AML-193 (cell line): ENCODE measurements at regions not wholly inside any gene's neighbourhood (a gene's known extent, or its start where the extent isn't known, plus 50 kb on each side); places are given as distances from the start of the nearest gene placed in this dataset.
A peak's percentile ranks its signal among the peaks of the same experiment; 100 is the strongest.

ENCODE experiments used
- DNase-seq, 2 experiments: peaks; one replicate each; lab custom pipeline; 2025; lab: John Stamatoyannopoulos, UW

DNA sequence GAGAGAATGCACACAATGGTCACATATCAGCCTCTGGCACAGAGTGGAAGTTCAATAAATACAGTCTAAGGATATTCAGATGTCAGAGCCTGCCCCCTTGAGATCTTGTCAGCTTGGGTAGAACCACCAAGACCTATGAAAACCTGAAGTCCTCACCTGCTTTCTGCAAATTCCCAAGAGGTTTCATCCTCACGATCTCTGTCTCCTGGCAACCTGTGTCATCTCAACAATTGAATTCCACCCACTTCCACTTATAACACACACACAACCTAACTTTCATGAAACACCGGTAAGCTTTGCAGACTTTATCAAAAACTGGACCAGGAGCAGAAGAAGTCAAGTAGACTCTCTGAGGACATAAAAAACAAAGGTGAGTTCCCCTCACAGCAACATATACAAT lies 151.6 kb upstream of the SLC30A5 start:
- DNase-seq, result no peak

DNA sequence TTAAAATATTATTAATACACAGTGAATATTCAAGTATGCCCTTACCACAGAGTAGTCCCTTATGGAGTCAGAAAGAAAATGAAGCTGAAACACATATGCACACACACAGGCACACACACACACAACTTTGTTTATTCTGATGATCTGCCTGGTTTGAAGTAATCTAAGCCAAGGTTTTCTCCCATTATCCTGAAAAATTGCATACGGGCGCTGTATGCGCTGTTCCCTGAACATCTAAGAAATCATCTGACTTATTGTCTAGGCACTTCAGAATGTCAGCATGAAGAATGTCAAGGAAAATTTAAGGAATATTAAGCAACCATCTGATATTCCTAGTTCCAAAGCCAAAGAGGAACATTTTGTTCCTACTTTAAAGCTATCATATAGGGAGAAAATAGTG lies 147.1 kb upstream of the SLC30A5 start:
- no peak for DNase-seq

DNA sequence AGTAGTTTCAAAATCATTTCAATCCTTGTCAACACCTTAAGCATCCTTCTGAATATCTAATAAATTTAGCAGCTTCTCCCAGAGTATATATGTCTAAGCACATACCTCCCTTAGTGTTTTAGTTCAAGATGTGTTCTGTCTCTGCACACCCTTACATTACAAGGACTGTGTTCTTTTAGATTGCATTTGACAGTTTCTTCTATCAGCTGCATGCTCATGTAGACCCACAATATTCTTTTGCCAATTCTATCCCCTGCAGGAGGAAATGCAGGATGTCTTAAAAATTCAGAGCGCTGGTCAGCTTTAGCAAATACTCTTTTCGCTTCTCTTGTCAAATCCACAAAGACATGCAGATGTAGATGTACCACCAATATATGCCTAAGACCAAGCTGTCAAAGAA lies 145.8 kb upstream of the SLC30A5 start:
- DNase-seq, result no peak

DNA sequence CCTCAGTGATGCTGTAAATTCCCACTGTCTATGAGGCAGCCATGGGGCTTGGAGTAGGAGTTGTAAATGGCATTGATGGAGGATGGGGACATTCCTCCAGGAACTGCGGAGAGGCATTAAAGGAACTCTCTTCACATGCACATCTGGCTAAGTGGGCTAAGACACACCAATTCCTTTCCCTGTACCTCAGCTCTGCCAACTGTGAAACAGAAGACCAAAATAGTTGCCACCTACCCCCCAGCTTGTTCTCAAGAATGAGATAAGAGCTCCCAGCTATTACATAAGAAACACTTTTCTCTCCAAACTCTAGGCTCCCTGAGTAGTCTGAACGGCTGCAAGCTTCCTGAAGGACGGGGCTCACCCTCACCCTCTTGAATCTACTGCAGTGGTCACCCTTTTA lies 144.6 kb upstream of the SLC30A5 start:
- no peak for DNase-seq

DNA sequence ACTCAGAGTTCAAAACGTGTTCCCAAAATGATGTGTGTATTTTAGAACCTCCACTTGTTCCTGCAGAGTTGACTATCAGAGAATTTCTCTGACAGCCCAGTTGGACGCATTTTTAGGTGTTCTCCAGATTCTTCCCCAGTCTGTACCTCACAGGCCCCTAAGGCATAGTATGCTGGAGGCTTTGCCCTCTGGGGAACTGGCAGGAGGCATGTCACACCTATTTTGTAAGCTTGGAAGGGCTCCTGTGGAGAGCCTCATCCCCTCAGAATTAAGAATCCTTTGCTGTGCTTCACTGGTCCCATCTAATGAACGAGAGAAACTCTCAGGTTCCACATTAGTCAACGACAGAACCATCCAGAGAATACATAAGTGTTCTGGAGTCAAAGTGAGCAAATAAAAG lies 144.1 kb upstream of the SLC30A5 start:
- no peak for DNase-seq

DNA sequence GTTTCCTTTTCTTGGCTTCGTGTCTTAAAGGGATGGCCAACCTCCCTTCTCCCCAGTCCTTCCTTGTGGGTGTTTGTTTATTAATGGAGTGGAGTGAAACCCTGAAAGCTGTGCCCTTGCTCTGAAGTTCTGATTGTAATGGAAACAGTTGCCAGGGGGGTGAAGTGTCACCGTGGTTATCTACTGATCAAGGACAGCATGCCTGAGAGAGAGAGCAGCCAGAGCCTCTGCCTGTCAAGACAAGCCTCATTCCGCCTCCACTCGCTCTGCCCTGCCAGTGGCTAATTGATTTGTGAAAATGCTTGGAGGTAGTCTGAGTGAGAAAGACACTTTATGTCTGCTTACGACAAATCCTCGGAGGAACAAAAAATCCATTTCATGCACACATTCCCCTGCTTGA lies 143.7 kb upstream of the SLC30A5 start:
- DNase-seq, result no peak

DNA sequence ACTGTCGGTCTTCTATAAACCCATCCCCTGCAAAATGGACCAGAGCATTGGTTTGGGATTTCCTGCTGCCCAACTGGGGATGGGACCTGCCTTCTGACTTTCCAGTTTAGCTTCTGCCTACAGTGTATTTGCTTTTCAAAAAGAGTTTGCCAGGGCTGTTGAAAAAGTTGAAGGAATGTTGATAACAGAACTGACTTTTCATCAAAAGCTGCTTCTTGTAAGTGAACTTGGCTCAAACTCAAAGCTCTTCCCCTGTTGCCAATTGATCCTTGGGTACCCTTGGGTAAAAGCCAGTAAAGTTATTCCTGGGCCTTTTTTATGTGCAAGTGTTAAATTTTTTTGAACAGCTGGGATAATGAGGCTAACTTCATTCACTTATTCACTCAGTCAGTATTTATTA lies 142.9 kb upstream of the SLC30A5 start:
- DNase-seq, result no peak

DNA sequence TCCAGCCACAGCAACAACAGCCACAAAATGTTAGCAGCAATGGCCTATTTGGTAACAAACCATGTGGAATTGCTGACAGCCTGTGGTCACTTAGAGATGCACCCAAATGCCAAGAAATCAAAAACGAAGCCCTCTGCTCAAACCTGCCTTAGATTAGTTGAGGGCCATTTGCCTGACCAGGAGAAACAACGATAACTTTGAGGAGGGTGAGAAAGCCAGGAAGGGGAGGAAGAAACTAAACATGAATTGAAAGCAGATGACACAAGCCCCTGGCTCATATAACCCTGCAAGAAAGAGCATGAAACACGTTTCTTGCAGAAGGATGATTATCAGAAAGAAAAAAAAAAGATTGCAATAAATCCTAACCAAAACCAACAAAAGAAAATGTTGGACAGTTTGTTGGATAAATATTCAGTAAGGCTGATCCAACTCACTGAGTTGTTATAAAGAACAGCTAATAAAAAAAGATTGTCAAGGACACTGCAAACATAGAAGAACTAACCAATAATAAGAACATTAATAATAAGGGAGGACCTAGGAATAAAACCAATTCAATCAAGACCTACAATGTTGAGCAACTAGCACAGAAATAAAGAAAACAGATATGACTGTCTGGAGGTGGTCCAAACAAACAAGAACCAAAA lies 140.5 kb upstream of the SLC30A5 start:
- no peak for DNase-seq

DNA sequence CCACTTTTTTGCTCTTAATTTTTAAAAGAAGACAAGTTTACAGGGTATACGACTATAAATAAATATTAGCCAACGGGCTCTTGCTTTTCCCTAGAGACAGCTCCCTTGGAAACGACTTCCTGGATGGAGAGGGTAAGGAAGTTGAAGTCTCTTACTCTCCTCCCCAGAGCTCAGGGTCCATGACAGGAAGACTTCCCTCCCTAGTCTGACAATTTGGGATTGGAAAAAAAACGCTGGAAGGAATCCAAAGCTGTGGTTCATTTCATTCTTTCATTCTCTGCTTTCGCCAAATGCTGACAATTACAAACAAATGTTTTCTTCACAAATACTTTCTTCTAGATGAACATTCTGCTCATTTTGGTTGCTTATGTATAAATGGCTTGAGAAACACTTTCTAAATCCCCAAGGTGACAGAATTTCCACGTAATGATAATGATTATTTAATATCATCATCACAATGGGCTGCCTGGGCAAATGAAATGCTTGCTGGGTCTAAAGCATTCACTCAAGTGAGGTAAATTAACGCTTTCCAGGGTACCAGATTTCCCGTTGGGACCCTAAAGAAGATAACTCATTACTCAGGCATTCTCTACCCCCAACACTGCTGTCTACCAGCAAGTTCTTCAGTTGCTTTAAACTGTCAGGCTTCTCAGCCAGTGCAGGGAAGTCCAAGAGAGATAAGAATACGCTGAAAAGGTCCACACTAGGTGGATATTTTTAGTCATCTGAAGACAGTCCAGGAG lies 139.8 kb upstream of the SLC30A5 start:
- DNase-seq, result no peak

DNA sequence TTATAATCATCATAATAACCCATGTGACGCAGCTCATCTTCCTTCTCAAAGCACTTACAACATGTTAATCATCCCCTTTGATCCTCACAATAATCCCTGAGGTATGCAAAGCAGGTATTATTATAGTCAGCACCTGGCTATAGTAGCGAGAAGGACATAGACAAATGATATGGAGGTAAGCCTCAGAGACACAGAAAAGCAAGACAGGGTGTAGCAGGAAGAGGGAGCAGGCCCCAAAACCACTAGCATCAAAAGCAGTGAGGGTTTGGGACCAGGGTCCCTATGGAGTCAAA lies 139.2 kb upstream of the SLC30A5 start:
- no peak for DNase-seq

DNA sequence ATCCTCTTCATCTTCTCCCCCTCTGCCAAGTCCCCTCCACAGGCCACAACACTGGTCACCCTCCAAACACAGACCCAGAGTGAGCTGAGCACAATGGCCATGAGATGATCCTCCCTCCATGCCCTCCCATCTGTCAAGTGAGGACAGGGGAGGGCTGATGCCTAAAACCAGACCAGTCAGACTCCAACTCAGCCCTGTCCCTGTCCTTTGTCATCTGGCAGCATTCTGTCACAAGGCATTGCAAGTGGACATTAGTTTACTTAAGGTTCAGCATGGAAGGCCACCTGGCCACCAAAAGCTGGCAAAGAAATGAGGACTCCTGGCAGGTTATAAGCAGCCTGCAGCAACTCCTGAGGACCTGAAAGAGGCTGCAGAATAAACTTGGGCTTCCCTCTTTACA lies 136.2 kb upstream of the SLC30A5 start:
- DNase-seq, result no peak

DNA sequence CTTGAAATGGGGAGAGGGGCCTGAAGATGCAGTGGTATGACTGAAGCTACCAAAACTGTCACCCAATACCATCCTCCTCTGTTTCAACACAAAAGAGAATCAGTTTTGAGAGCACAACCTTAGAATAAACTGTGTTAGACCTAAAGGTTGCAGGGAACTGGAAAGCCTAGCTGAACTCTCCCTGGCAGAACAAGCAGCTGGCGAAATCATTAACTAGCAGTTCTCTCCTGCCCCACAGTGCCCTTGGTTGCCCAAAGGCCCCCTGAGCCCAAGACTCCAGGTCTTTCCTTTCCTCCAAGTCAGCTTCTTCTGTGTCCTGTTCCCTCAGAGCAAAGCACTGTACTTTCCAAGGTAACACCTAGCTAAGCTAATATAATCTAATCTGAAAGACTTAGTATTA lies 135.4 kb upstream of the SLC30A5 start:
- no peak for DNase-seq

DNA sequence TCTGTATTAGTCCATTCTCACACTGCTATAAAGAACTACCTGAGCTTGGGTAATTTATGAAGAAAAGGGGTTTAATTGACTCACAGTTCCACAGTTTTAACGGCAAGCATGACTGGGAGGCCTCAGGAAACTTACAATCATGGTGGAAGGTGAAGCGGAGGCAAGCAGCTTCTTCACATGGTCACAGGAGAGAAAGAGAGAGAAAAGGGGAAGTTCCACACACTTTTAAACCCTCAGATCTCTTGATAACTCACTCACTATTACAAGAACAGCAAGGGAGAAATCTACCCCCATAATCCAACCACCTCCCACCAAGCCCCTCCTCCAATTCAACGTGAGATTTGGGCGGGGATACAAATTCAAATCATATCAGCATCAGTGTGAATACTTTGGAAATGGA lies 133.4 kb upstream of the SLC30A5 start:
- DNase-seq, result no peak

DNA sequence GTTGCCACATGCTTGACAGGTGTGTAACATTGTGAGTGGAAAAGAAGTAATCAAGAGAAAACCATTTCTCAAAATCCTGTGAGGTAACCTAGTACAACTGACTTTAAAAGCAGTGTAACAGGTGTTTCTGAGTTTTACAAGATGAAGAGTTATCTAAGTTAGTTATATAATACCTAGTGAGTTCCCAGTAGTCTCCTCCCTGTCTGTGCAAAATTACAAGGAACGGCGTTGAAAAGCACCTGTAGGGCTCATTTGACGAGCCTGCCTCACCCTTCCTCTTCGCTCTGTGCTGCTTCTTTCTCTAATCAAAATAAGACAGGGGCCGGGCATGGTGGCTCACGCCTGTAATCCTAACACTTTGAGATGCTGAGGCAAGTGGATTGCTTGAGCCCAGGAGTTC lies 132.9 kb upstream of the SLC30A5 start:
- DNase-seq, result no peak

DNA sequence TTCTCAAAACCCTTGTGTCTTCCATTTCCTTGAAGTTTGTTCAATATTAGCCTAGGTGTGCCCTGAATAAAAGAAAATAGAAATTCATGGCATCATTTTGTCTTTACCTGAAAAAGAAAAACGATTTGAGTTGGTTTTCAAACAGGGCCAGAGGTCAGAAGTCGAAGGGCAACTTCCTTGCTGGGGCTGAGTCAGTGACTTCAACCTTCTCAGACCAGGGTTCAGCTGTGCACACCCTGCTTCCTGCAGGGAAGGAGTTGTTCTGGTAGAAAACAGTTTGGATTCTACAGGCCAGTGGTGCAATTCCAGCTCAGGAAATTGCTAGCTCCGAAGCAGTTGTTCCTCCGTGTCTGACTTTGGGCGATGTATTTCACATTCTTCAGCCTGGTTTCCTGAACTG lies 132.1 kb upstream of the SLC30A5 start:
- DNase-seq, result no peak

DNA sequence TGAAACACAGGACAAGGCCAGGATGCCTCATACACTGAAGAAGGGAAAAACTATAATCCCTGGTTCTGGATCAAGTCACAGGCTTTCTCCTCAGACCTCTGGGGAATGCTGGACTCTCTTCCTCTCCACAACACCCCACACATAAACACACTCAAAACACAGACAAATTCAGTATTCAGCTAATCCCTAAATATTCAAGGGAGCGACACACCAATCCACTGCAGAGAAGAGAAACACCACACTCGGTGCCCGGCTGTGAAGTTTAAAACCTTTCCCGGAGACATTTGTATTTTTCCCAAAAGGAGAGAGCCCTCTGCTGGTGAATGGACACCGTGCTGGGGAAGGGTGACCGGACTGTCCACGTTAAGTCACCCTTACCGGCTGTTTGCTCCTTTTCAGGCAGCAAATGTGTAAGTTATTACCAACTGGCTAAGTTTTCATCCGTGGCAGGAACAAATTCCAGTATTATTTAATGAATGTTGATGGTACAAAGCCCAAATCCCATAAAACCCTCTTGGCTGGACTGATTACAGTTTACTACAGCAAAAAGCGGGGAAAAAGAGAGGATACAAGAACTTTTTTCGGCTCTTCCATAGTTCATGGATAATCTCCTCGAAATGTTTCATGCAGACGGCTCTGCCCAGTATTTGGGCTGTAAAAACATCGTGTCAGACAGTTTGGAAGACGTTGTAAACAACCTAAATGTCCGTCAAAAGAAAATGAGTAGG lies 130.9 kb upstream of the SLC30A5 start:
- peak in 1 of 2 experiments; percentile 2 for DNase-seq

DNA sequence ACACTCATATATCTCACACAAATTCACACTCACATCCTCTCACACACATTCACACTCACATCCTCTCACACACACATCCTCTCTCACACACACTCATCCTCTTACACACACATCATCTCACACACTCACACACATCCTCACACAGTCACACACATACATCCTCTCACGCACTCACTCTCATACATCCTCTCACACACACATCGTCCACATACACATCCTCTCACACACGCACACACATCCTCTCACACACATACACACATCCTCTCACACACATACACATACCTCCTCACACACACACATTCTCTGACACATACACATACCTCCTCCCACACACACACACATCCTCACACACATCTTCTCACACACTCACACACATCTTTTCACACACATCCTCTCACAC lies 129.1 kb upstream of the SLC30A5 start:
- DNase-seq, result no peak

DNA sequence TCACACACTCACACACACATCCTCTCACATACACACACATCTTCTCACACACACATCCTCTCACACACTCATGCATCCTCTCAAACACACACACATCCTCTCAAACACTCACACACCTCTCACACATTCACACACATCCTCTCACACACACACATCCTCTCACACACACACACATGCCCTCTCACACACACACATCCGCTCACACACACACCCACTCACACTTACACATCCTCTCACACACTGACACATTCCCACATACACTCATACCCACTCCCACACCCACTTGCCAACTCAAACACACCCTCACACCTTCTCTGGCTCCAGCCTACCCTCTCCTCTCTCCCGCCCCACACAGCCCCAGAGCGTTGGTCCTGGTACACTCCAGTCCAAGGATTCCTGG lies 127.9 kb upstream of the SLC30A5 start:
- no peak for DNase-seq

DNA sequence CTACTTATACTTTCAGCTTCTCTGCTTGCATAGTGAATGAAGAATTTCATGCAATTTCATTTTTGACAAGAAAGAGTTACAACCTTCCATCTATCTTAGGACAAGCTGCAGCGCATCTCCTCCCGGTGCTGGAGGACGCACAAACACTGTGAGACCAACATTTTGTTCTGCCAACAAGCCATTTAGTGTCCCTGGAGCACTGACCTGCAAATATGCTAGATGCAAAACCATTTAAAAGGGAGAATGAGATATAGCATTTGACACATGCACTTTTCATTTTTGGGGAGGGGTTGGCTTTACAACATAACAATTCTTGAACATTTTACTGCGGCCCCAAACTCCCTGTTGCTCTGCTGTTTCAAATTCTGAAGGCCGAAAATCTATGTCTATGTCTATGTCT lies 127.2 kb upstream of the SLC30A5 start:
- no peak for DNase-seq

DNA sequence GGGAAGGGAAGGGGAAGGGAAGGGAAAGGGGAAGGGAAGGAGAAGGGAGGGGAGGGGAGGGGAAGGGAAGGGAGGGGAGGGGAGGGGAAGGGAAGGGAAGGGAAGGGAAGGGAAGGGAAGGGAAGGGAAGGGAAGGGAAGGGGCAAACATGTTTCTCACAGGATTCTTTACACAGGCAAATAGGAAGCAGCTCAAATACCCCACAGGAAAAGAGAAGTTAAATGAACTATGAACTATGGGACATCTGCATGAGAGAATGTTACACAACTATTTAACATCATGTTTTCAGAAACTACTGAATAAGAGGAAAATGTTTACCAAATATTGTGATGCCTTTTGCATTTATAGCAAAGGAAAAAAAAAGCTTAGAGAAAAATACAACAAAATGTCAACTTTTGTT lies 125.4 kb upstream of the SLC30A5 start:
- DNase-seq, result peak; percentile 3 to 13

DNA sequence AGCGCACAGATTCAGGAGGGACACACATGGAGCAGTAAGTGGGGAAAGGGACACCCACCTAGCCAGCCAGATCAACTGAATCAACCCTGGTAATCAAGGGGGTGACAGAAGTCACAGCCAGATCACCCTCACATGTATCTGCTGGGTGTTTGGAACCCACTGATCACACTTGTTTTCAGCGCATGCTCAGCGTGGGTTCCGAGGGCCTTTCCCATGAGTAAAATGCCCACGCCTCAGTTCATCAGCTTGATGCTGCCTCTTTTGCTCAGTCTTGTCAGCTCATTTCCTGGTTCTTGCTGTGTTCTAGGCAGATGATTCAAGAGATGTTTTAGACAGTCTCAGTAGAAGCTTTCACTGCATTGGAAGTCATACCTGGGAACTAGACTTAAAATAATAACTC lies 123.2 kb upstream of the SLC30A5 start:
- DNase-seq, result no peak

DNA sequence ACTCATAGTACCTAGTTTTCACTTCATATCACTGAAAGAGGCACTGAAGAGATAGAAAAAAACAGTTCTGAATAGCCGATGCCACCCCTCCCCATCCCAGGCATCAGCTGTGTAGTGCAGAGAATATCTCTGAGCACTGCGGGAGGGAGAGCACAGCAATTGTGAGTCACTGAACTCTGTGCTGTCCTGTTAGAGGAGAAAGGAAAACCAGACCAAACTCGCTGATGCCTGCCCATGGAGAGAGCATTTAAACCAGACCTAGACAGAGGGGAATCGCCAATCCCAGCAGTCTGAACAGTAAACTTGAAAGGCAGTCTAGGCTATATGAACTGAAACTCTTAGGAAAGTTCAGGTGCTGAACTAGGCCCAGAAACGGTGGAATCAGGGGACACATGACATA lies 120.1 kb upstream of the SLC30A5 start:
- DNase-seq, result no peak

DNA sequence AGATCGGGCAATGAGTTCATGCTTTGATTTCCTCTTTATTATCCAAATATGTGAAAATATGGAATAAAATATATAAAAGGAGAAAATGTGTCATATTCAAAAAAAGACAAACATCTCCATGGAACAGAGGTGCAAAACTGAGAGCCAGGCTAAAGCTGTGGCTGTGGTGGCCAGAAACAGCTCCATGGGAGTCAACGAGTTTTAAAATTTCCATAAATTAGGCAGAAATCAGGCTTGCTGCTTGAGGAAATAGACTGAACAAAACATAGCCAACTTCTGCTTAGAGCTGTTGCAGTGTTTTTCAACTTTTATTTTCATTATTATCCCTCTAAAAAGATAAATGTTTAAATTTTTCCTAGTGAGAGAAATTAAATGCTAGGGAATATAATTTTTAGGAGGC lies 110.8 kb upstream of the SLC30A5 start:
- DNase-seq, result no peak

DNA sequence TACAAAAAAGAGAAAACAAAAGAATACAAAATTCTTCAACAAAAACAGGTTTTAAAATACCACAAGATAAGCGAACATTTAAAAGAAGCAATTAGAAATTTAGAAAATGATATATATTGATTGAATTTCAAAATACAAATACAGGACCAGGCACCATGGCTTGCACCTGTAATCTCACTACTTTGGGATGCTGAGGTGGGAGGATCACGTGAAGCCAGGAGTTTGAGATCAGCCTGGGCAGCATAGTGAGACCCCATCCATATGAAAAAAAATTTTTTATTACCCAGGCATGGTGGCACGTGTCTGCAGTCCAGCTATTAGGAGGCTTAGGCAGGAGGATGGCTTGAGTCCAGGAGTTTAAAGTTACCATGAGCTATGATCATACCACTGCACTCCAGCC lies 109.9 kb upstream of the SLC30A5 start:
- DNase-seq, result no peak
